Duodenal mucosa (tissue), 2 donors: ENCODE measurements at regions not wholly inside any gene's neighbourhood (a gene's known extent, or its start where the extent isn't known, plus 50 kb on each side); places are given as distances from the start of the nearest gene placed in this dataset.

ENCODE experiments used
- H3K27ac ChIP-seq: one replicate; pipeline ENCODE4 v1.7.0; 2013; ENCODE audit warnings: low read depth, low read length
- H3K27me3 ChIP-seq, 2 donors: one replicate each; pipeline ENCODE4 v1.7.0; 2013; ENCODE audit warnings: low read length in 2 of 2, control low read depth in 1 of 2; ENCODE audit not compliant: insufficient read depth in 2 of 2, control insufficient read depth in 1 of 2
- H3K36me3 ChIP-seq, 2 donors: one replicate each; pipeline ENCODE4 v1.7.0; 2013; ENCODE audit warnings: low read length in 2 of 2, control low read depth in 1 of 2; ENCODE audit not compliant: insufficient read depth in 2 of 2, control insufficient read depth in 1 of 2
- H3K4me1 ChIP-seq, 2 donors: one replicate each; pipeline ENCODE4 v1.7.0; 2013; ENCODE audit warnings: low read length in 2 of 2, control low read depth in 1 of 2; ENCODE audit not compliant: insufficient read depth in 2 of 2, control insufficient read depth in 1 of 2
- H3K4me3 ChIP-seq, 2 donors: one replicate each; pipeline ENCODE4 v1.7.0; 2013; ENCODE audit warnings: low read length in 2 of 2, low read depth in 1 of 2
- H3K9ac ChIP-seq, 2 donors: one replicate each; pipeline ENCODE4 v1.7.0; 2013; ENCODE audit warnings: low read length in 2 of 2, low read depth in 1 of 2
- H3K9me3 ChIP-seq, 2 donors: one replicate each; pipeline ENCODE4 v1.7.0; 2013; ENCODE audit warnings: low read length in 2 of 2, control low read depth in 1 of 2; ENCODE audit not compliant: control insufficient read depth in 1 of 2

GRCh38 chr10:25692761-25693160 lies 241.3 kb upstream of the MYO3A start:
- no peaks in the 10 kb centered on the region for H3K36me3 ChIP-seq
- H3K4me3 ChIP-seq, result no peak overlapping the region
- no peaks in the 10 kb centered on the region for H3K27me3 ChIP-seq
- H3K9me3 ChIP-seq, result no peaks in the 10 kb centered on the region
- H3K4me1 ChIP-seq, result no peaks in the 10 kb centered on the region
- no peak overlapping the region for H3K9ac ChIP-seq
- no peak overlapping the region for H3K27ac ChIP-seq

DNA sequence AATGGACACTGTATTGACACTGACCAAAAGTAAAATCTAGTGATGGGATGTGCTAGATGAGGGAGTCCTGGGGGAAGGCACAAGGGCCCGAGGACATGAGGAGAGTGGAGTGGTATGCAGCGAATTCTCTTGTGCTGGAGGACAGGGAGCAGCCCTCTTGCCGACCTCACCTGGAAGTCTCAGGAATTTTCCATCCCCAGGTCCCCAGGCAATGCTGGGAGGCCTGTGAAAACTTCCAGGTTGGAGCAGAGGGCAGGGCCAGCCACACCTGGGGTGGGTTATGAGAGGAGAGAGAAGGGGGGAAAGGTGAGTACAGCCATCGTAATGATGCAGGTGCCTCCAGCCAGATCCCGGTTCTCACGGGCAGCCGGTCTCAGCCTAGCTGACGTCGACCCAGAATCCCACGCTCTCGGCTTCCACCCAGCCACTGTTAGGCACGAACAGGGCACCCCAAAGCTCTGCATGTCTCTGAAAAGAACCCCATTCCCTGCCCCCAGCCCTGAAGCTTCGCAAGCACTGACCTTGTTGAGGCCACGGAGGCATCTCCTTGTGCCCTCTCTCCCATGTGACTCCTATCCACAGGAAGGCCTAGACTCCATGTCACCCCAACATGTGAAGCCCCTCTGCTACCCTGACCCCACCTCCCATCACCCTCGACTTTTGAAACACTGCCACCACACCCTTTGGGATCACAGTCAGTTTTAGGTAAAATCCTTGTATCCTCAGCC lies 239.7 kb upstream of the MYO3A start:
- no peaks in the 10 kb centered on the region for H3K27me3 ChIP-seq
- no peaks in the 10 kb centered on the region for H3K4me1 ChIP-seq
- no peak overlapping the region for H3K4me3 ChIP-seq
- H3K36me3 ChIP-seq, result no peaks in the 10 kb centered on the region
- no peak overlapping the region for H3K9ac ChIP-seq
- H3K27ac ChIP-seq, result no peak overlapping the region
- no peaks in the 10 kb centered on the region for H3K9me3 ChIP-seq

DNA sequence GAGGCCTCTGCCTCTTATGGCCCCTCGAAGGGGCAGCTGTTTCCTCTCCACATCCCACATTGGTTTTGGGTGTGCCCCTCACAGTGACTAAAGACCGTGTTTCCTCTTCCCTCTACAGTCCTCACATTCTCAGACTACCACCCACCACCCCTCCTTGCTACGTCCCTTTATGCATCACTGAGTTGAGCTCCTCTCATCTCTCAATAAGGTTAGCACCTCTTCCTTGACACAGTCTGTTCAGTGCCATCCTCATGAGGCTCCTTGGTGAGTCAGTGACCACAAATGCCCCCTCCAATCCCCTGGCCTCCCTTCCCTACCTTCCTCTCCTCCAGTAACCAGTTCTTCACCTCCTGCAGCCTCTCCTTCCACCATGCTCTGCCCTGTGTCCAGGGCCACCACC lies 239.1 kb upstream of the MYO3A start:
- no peaks in the 10 kb centered on the region for H3K9me3 ChIP-seq
- no peaks in the 10 kb centered on the region for H3K36me3 ChIP-seq
- no peaks in the 10 kb centered on the region for H3K4me1 ChIP-seq
- H3K9ac ChIP-seq, result no peak overlapping the region
- H3K27me3 ChIP-seq, result no peaks in the 10 kb centered on the region
- H3K4me3 ChIP-seq, result no peak overlapping the region
- H3K27ac ChIP-seq, result no peak overlapping the region

GRCh38 chr10:25695586-25695985 lies 238.4 kb upstream of the MYO3A start:
- Histone ChIP-seq H3K4me1 (no peaks in the 10 kb centered on the region), H3K27me3 (no peaks in the 10 kb centered on the region), H3K9ac (no peak overlapping the region), H3K4me3 (no peak overlapping the region), H3K9me3 (no peaks in the 10 kb centered on the region), H3K36me3 (no peaks in the 10 kb centered on the region), H3K27ac (no peak overlapping the region)

DNA sequence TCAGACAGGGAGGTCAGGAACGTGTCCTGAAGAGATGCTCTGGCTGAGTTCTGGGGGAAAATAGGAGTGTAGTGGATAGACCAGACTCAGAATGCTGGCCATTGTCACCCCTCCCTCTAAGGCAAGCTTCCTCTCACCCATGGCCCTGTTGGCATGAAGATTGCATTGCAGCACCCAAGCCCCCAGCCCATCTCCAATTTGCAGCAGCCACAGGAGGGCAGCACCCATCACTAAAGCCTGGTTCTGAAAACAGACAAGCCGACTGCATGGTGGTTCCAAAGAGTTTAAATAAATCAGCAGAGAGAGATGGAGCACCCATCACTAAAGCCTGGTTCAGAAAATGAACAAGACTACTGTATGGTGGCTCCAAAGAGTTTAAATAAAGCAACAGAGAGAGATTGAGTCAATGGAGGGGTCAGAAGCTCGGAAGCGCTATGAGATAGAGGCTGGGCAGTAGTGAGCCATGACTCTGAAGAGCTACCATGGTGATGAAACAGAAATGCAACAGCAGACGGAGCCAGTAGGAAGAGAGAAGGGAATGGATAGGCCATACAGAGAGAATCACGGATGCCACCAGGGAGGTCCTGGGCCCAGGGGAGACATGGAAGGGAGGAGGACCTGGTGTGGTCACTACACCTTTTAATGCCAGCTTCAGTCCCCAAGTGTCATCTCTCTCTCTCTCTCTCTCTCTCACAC lies 237.9 kb upstream of the MYO3A start:
- H3K27me3 ChIP-seq, result no peaks in the 10 kb centered on the region
- no peaks in the 10 kb centered on the region for H3K4me1 ChIP-seq
- no peaks in the 10 kb centered on the region for H3K36me3 ChIP-seq
- no peaks in the 10 kb centered on the region for H3K9me3 ChIP-seq
- H3K4me3 ChIP-seq, result no peak overlapping the region
- no peak overlapping the region for H3K27ac ChIP-seq
- H3K9ac ChIP-seq, result no peak overlapping the region

DNA sequence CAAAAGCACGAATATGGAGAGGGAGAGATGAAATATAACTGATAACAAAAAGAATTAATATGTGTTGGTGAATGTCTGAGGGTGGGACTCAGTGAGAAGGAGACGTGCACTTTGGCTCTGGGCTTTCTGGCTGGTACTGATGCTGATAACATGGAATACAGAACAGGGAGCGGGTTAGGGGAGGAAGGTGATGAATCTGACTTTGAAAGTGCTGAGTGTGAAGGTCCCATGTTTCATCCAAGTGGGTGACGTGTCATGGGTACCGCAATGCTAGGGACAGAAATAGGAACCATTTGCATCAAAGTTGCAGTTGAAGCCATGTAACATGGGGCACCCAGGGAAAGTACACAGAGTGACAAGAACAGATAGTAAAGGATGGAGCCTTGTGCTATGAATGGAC lies 236.6 kb upstream of the MYO3A start:
- Histone ChIP-seq H3K36me3 (no peaks in the 10 kb centered on the region), H3K27me3 (no peaks in the 10 kb centered on the region), H3K9ac (no peak overlapping the region), H3K27ac (no peak overlapping the region), H3K4me1 (no peaks in the 10 kb centered on the region), H3K4me3 (no peak overlapping the region), H3K9me3 (no peaks in the 10 kb centered on the region)

GRCh38 chr10:25698638-25699037 lies 235.4 kb upstream of the MYO3A start:
- Histone ChIP-seq H3K9me3 (no peaks in the 10 kb centered on the region), H3K27me3 (no peaks in the 10 kb centered on the region), H3K4me3 (no peak overlapping the region), H3K27ac (no peak overlapping the region), H3K4me1 (no peaks in the 10 kb centered on the region), H3K36me3 (no peaks in the 10 kb centered on the region), H3K9ac (no peak overlapping the region)

- no peaks in the 10 kb centered on the region for H3K9me3 ChIP-seq
- H3K4me3 ChIP-seq, result no peak overlapping the region
- H3K4me1 ChIP-seq, result no peaks in the 10 kb centered on the region
- H3K9ac ChIP-seq, result no peak overlapping the region
- H3K27me3 ChIP-seq, result no peaks in the 10 kb centered on the region
- H3K36me3 ChIP-seq, result no peaks in the 10 kb centered on the region
- H3K27ac ChIP-seq, result no peak overlapping the region
These were observed 234.4 kb upstream of the MYO3A start for GRCh38 chr10:25699631-25700030.

GRCh38 chr10:25701652-25702051 lies 232.4 kb upstream of the MYO3A start:
- Histone ChIP-seq H3K27ac (no peak overlapping the region), H3K27me3 (no peaks in the 10 kb centered on the region), H3K4me1 (no peaks in the 10 kb centered on the region), H3K36me3 (no peaks in the 10 kb centered on the region), H3K4me3 (no peak overlapping the region), H3K9me3 (no peaks in the 10 kb centered on the region), H3K9ac (no peak overlapping the region)

- Histone ChIP-seq H3K9me3 (no peaks in the 10 kb centered on the region), H3K9ac (no peak overlapping the region), H3K36me3 (no peaks in the 10 kb centered on the region), H3K27ac (no peak overlapping the region), H3K4me3 (no peak overlapping the region), H3K4me1 (no peaks in the 10 kb centered on the region), H3K27me3 (no peaks in the 10 kb centered on the region)
These were observed 229.4 kb upstream of the MYO3A start for GRCh38 chr10:25704622-25705021.
